HK-2 (cell line): ENCODE measurements at regions not wholly inside any gene's neighbourhood (a gene's known extent, or its start where the extent isn't known, plus 50 kb on each side); places are given as distances from the start of the nearest gene placed in this dataset.

Experiments used
- DNase-seq: peaks from one replicate; pipeline ENCODE4 v3.0.0-alpha.2; 2018; ENCODE audit not compliant: unreplicated experiment

- DNase-seq, result peak; percentile 58
These were observed 61.4 kb upstream of the GPR158 start for GRCh38 chr10:25113191-25114035.

GRCh38 chr10:25114036-25114411, 60.8 kb upstream of the GPR158 start:
- DNase-seq, result no peak

GRCh38 chr10:25117757-25118156, 57.0 kb upstream of the GPR158 start:
- no peak for DNase-seq

- DNase-seq, result no peak
These were observed 54.6 kb upstream of the GPR158 start for GRCh38 chr10:25120188-25120587.
